GM12878 (cell line): ENCODE measurements at regions not wholly inside any gene's neighbourhood (a gene's known extent, or its start where the extent isn't known, plus 50 kb on each side); places are given as distances from the start of the nearest gene placed in this dataset.

ENCODE experiments used
- ATAC-seq: fragments of 200-7000 bp; cut with Tn5 transposase; 3 replicates; pipeline ENCODE4 v1.9.1; 2020; ENCODE audit warnings: mild to moderate bottlenecking, moderate library complexity
- BruUV-seq: library from RNA; stranded (reverse); fragments of 400-500 nt; replicated peaks from 2 replicates; lab custom pipeline; 2021; lab: Mats Ljungman, UMichigan
- CTCF ChIA-PET: fragments of 300-600 bp; sonication (Branson Sonifier 250); formaldehyde crosslinking; extraction: SDS; loops from one replicate; lab custom pipeline; 2021; ENCODE audit warnings: inconsistent platforms; lab: Yijun Ruan, JAX
- POLR2A ChIA-PET: fragments of 350-600 bp; formaldehyde crosslinking; extraction: SDS; loops from one replicate; lab custom pipeline; 2021; ENCODE audit warnings: inconsistent platforms; lab: Charles Lee
- RAD21 ChIA-PET: fragments of 300-600 bp; sonication (Branson Sonifier 250); formaldehyde crosslinking; loops from one replicate; lab custom pipeline; 2023; ENCODE audit warnings: antibody characterized with exemption; ENCODE audit not compliant: unreplicated experiment; lab: Charles Lee
- SMC1A ChIA-PET: fragments of 300-600 bp; sonication (Branson Sonifier 250); formaldehyde crosslinking; loops from one replicate; lab custom pipeline; 2023; ENCODE audit not compliant: unreplicated experiment, uncharacterized antibody; lab: Charles Lee
- DNase-seq: peaks from one replicate; pipeline ENCODE4 v3.0.0-alpha.2; 2011; ENCODE audit warnings: low read depth, low spot score
- FAIRE-seq: peaks from 3 replicates; lab custom pipeline; 2011; peaks lifted over from hg19 to GRCh38; lab: Jason Lieb, UNC
- H2AFZ ChIP-seq: 2 replicates; pipeline ENCODE4 v1.6.0; 2011; ENCODE audit warnings: low read depth, low read length, control low read depth; ENCODE audit not compliant: control insufficient read depth
- H3K27ac ChIP-seq: 2 replicates; pipeline ENCODE4 v1.5.1; 2011; ENCODE audit warnings: control low read depth; ENCODE audit not compliant: control insufficient read depth, insufficient read depth
- H3K27me3 ChIP-seq, 2 experiments: replicated peaks in 1 of 2; 2 replicates each; pipeline versions ENCODE4 v1.6.0 to v1.6.1; 2011; ENCODE audit warnings: low read length in 1 of 2; ENCODE audit not compliant: control insufficient read depth in 2 of 2, insufficient read depth in 2 of 2
- H3K36me3 ChIP-seq, 2 experiments: 2 replicates each; pipeline ENCODE4 v1.5.1; 2011; ENCODE audit warnings: low read length in 1 of 2; ENCODE audit not compliant: control insufficient read depth in 2 of 2, insufficient read depth in 2 of 2
- H3K4me1 ChIP-seq: 2 replicates; pipeline ENCODE4 v1.6.1; 2011; ENCODE audit warnings: mild to moderate bottlenecking, low read length, moderate library complexity, mixed read lengths; ENCODE audit not compliant: control insufficient read depth, insufficient read depth
- H3K4me2 ChIP-seq: 2 replicates; pipeline ENCODE4 v1.6.0; 2011; ENCODE audit warnings: control low read depth; ENCODE audit not compliant: control insufficient read depth, insufficient read depth
- H3K4me3 ChIP-seq: fragments of 200-600 bp; sonication (generic); 2 replicates; pipeline ENCODE4 v1.5.1; 2016
- H3K79me2 ChIP-seq: 2 replicates; pipeline ENCODE4 v1.6.0; 2011; ENCODE audit warnings: low read length; ENCODE audit not compliant: control insufficient read depth, insufficient read depth
- H3K9ac ChIP-seq: 2 replicates; pipeline ENCODE4 v1.8.0; 2011; ENCODE audit warnings: low read length, control low read depth, mixed read lengths; ENCODE audit not compliant: control insufficient read depth, insufficient read depth
- H3K9me3 ChIP-seq: replicated peaks from 3 replicates; pipeline ENCODE4 v1.5.1; 2011; ENCODE audit warnings: mild to moderate bottlenecking, low read length; ENCODE audit not compliant: control insufficient read depth, insufficient read depth
- H4K20me1 ChIP-seq: 2 replicates; pipeline ENCODE4 v1.6.0; 2011; ENCODE audit not compliant: control insufficient read depth, insufficient read depth
- CHD1 ChIP-seq: IDR thresholded peaks from 2 replicates; pipeline ENCODE4 v1.6.1; 2012; ENCODE audit warnings: low read depth, low read length, improper control_type of control experiment
- MTA2 ChIP-seq: fragments of 450-650 bp; IDR thresholded peaks from 2 replicates; pipeline ENCODE4 v1.6.1; 2016; ENCODE audit warnings: low read depth, mild to moderate bottlenecking, moderate library complexity
- MTA3 ChIP-seq: IDR thresholded peaks from 2 replicates; pipeline ENCODE4 v1.6.1; 2012; ENCODE audit warnings: low read length, inconsistent platforms, borderline replicate concordance
- NFYB ChIP-seq: IDR thresholded peaks from 2 replicates; pipeline ENCODE4 v1.6.1; 2011; ENCODE audit warnings: low read depth, mild to moderate bottlenecking, low read length, improper control_type of control experiment, moderate library complexity; ENCODE audit not compliant: insufficient read depth
- RAD21 ChIP-seq: IDR thresholded peaks from 2 replicates; pipeline ENCODE4 v1.6.1; 2011; ENCODE audit warnings: mild to moderate bottlenecking, low read depth, low read length, moderate library complexity; ENCODE audit not compliant: insufficient read depth
- RELA ChIP-seq: fragments of 450-650 bp; IDR thresholded peaks from 2 replicates; pipeline ENCODE4 v1.8.0; 2014; ENCODE audit warnings: borderline replicate concordance; ENCODE audit not compliant: partially characterized antibody
- SIX5 ChIP-seq: IDR thresholded peaks from 2 replicates; pipeline ENCODE4 v1.6.1; 2011; ENCODE audit warnings: mild to moderate bottlenecking, low read depth, low read length, moderate library complexity; ENCODE audit not compliant: severe bottlenecking
- STAT3 ChIP-seq: IDR thresholded peaks from 2 replicates; pipeline ENCODE4 v1.6.1; 2011; ENCODE audit warnings: low read depth, low read length, improper control_type of control experiment
- ZBED1 ChIP-seq: IDR thresholded peaks from 2 replicates; pipeline ENCODE4 v1.6.1; 2016; ENCODE audit warnings: borderline replicate concordance
- whole genome bisulfite sequencing: methylation state at CpG from one replicate; pipeline ENCODE4 v1.1.6; 2016; ENCODE audit warnings: low lambda C conversion rate; ENCODE audit not compliant: insufficient replicate concordance, insufficient coverage; ENCODE audit errors: missing lambda C conversion rate; 5-methylcytosine and 5-hydroxymethylcytosine counted together
- in situ Hi-C: fragments of 300-500 bp; cut with MboI; formaldehyde crosslinking; loops from 9 replicates; pipeline ENCODE4 v1.14.3; 2018; ENCODE audit warnings: mixed read lengths
- intact Hi-C: fragments of 100-400 bp; cut with micrococcal nuclease; formaldehyde crosslinking; loops from one replicate; pipeline ENCODE4 v1.14.2; 2022; ENCODE audit not compliant: unreplicated experiment
- TF ChIP-seq, protein P1 (sequence below): IDR thresholded peaks from 2 replicates; pipeline ENCODE4 v1.6.1; 2012; ENCODE audit warnings: low read length, inconsistent platforms
- TF ChIP-seq, protein P2 (sequence below): fragments of 450-650 bp; IDR thresholded peaks from 2 replicates; pipeline ENCODE4 v1.6.1; 2017; ENCODE audit warnings: low read depth, mild to moderate bottlenecking, moderate library complexity
- TF ChIP-seq, protein P3 (sequence below): fragments of 450-650 bp; IDR thresholded peaks from 2 replicates; pipeline ENCODE4 v1.6.1; 2014; ENCODE audit warnings: mild to moderate bottlenecking
- TF ChIP-seq, protein P4 (sequence below): IDR thresholded peaks from 2 replicates; pipeline ENCODE4 v1.6.1; 2012; ENCODE audit warnings: low read depth, low read length, improper control_type of control experiment

DNA sequence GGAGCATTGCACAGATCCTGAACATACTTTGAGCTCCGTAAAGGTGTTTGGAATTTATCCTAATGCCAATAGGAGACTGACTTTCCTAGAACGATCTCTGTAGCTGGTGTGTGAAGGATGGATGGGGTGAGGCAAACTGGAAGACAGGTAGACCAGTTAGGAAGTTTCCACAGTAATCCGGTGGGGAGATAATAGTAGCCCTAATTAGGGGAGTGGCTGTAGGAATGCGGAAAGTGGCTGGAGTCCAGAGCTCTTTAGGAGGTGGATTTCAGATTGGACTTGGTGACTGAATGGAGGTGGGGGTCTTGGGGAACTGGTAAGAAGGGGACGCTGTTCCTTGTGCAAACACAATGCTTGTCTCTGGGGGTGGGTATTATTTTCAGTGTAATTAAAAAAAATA lies 146.3 kb downstream of the SOX4 start:
- Histone ChIP-seq H3K4me3 (no peak overlapping the region), H3K36me3 (no peaks in the 10 kb centered on the region), H4K20me1 (no peaks in the 10 kb centered on the region), H3K27ac (no peak overlapping the region), H3K4me1 (no peaks in the 10 kb centered on the region), H3K4me2 (no peak overlapping the region), H3K27me3 (no peaks in the 10 kb centered on the region), H3K9ac (no peak overlapping the region), H3K9me3 (no peaks in the 10 kb centered on the region)
- FAIRE-seq = no peak
- DNase-seq = no peak
- in situ Hi-C loops = no loop called here
- SMC1A ChIA-PET = interaction anchor here (0.9 to 1.1 kb wide), 3 partner anchors 13 to 19 kb away, joined by 3 to 5 read pairs (median 3); no protein-coding TSS in a partner anchor
- CTCF ChIA-PET = no interaction called here
- BruUV-seq = no TSS peak
- no peak for ATAC-seq
- intact Hi-C loops = no loop called here
- TF ChIP-seq RELA (no peak), ZBED1 (no peak), MTA2 (no peak), RAD21 (no peak), NFYB (no peak), SIX5 (no peak), MTA3 (no peak), STAT3 (no peak), CHD1 (no peak)
- TF ChIP-seq, protein P1, sequence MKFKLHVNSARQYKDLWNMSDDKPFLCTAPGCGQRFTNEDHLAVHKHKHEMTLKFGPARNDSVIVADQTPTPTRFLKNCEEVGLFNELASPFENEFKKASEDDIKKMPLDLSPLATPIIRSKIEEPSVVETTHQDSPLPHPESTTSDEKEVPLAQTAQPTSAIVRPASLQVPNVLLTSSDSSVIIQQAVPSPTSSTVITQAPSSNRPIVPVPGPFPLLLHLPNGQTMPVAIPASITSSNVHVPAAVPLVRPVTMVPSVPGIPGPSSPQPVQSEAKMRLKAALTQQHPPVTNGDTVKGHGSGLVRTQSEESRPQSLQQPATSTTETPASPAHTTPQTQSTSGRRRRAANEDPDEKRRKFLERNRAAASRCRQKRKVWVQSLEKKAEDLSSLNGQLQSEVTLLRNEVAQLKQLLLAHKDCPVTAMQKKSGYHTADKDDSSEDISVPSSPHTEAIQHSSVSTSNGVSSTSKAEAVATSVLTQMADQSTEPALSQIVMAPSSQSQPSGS = no peak
- TF ChIP-seq, protein P2, sequence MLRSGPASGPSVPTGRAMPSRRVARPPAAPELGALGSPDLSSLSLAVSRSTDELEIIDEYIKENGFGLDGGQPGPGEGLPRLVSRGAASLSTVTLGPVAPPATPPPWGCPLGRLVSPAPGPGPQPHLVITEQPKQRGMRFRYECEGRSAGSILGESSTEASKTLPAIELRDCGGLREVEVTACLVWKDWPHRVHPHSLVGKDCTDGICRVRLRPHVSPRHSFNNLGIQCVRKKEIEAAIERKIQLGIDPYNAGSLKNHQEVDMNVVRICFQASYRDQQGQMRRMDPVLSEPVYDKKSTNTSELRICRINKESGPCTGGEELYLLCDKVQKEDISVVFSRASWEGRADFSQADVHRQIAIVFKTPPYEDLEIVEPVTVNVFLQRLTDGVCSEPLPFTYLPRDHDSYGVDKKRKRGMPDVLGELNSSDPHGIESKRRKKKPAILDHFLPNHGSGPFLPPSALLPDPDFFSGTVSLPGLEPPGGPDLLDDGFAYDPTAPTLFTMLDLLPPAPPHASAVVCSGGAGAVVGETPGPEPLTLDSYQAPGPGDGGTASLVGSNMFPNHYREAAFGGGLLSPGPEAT = no peak
- TF ChIP-seq, protein P3, sequence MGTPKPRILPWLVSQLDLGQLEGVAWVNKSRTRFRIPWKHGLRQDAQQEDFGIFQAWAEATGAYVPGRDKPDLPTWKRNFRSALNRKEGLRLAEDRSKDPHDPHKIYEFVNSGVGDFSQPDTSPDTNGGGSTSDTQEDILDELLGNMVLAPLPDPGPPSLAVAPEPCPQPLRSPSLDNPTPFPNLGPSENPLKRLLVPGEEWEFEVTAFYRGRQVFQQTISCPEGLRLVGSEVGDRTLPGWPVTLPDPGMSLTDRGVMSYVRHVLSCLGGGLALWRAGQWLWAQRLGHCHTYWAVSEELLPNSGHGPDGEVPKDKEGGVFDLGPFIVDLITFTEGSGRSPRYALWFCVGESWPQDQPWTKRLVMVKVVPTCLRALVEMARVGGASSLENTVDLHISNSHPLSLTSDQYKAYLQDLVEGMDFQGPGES = no peak
- TF ChIP-seq, protein P4, sequence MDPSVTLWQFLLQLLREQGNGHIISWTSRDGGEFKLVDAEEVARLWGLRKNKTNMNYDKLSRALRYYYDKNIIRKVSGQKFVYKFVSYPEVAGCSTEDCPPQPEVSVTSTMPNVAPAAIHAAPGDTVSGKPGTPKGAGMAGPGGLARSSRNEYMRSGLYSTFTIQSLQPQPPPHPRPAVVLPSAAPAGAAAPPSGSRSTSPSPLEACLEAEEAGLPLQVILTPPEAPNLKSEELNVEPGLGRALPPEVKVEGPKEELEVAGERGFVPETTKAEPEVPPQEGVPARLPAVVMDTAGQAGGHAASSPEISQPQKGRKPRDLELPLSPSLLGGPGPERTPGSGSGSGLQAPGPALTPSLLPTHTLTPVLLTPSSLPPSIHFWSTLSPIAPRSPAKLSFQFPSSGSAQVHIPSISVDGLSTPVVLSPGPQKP = no peak
- TF ChIP-seq, all 136 proteins: peak for 0
- POLR2A ChIA-PET = no interaction called here
- no peaks in the 10 kb centered on the region for H3K79me2 ChIP-seq
- H2AFZ ChIP-seq = no peak overlapping the region
- RAD21 ChIA-PET = no interaction called here
- WGBS = 47% methylated on average over 5 of the region's 5 CpGs
